C4-2B (cell line): ENCODE measurements at regions not wholly inside any gene's neighbourhood (a gene's known extent, or its start where the extent isn't known, plus 50 kb on each side); places are given as distances from the start of the nearest gene placed in this dataset.

Experiments
- CTCF ChIP-seq: fragments of 450-650 bp; conservative IDR thresholded peaks from 2 replicates; pipeline ENCODE4 v1.5.1; 2017; ENCODE audit warnings: mild to moderate bottlenecking
- ZFX ChIP-seq: fragments of 450-650 bp; IDR thresholded peaks from 2 replicates; pipeline ENCODE4 v1.6.1; 2017

- peak; percentile 19; the same call in 1 of the 2 replicates for TF ChIP-seq CTCF
- no peak for TF ChIP-seq ZFX
These were observed 199.9 kb downstream of the CD83 start for GRCh38 chr6:14317387-14317970.
